ENCODE measurements at regions not wholly inside any gene's neighbourhood (a gene's known extent, or its start where the extent isn't known, plus 50 kb on each side); places are given as distances from the start of the nearest gene placed in this dataset.
"Not testable (repeated sequence)": the region's sequence is repeated elsewhere in the genome, so short reads cannot be mapped to it uniquely, and the experiment has no call there.

DNA sequence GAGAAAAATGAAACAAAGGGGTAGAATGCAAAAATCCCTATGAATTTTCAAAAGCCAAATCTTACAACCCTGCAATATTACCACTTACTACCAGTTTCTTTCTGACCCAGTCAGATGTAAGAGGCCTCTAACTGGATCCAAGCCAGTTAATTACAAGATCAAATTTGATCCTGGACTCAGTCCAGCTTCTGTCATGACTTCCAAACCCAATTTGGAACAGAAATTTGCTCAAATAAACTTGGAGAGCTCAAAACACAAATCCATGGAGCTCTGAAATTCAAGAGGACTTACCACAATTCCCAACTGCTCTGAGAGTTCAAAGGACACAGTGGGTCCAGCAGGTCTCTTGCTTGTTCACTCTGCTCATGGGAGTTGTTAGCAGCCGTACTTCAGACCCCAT is 1271.7 kb upstream of the SLC39A10 start:
- TF ChIP-seq, protein P1, sequence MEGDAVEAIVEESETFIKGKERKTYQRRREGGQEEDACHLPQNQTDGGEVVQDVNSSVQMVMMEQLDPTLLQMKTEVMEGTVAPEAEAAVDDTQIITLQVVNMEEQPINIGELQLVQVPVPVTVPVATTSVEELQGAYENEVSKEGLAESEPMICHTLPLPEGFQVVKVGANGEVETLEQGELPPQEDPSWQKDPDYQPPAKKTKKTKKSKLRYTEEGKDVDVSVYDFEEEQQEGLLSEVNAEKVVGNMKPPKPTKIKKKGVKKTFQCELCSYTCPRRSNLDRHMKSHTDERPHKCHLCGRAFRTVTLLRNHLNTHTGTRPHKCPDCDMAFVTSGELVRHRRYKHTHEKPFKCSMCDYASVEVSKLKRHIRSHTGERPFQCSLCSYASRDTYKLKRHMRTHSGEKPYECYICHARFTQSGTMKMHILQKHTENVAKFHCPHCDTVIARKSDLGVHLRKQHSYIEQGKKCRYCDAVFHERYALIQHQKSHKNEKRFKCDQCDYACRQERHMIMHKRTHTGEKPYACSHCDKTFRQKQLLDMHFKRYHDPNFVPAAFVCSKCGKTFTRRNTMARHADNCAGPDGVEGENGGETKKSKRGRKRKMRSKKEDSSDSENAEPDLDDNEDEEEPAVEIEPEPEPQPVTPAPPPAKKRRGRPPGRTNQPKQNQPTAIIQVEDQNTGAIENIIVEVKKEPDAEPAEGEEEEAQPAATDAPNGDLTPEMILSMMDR (IDR thresholded peaks at IDR 0.05; ENCODE audit: insufficient read depth, low read length): no peak

DNA sequence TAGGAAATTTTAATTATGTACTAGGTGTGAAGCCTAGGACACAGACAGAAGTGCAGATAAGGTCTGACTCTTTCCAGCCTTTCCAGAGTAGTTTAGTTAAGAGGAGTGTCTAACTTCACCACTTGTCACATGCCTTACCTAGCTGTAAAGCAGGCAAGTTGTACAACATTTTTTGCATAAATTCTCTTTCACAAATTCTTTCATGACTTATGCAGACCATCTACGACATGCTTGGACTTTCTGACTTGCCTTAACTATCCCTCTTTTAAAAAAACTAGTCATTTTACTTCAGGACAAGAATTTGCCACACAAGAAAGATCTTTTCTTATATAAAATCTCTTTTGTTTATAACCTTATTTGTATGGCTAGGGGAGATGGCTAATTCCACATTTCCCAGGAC is 1273.6 kb upstream of the SLC39A10 start:
- H3K4me3 ChIP-seq (ENCODE audit: low read depth, low read length): no peak overlapping the region
- no peak for DNase-seq (ENCODE audit: low read depth)
- TF ChIP-seq, protein P1 (IDR thresholded peaks at IDR 0.05; ENCODE audit: insufficient read depth, low read length): no peak

More for the DNA sequence above, 1271.7 kb upstream of the SLC39A10 start:
- no peak for DNase-seq (ENCODE audit: low read depth)
- H3K4me3 ChIP-seq (ENCODE audit: low read depth, low read length): no peak overlapping the region

DNA sequence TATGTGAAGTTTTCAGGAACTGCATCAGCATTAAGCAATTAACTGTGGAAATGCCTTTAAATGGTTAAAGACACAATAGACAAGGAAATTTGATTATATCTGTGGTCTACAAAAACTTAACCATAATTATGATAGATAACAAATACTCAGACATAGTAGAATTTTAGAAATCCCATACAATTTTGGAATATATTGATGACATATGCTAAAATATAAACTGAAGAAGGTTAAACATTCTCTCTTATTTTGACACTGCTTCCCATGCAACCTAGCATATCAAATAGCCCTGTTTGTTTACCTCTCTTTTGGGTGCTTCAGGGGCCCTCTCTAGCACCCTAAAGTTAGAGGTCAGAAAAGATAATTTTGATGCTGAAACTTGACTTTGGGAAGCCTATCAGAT is 1274.8 kb upstream of the SLC39A10 start:
- no peak overlapping the region for H3K4me3 ChIP-seq (ENCODE audit: low read depth, low read length)
- DNase-seq (ENCODE audit: low read depth): no peak
- TF ChIP-seq, protein P1 (IDR thresholded peaks at IDR 0.05; ENCODE audit: insufficient read depth, low read length): no peak

DNA sequence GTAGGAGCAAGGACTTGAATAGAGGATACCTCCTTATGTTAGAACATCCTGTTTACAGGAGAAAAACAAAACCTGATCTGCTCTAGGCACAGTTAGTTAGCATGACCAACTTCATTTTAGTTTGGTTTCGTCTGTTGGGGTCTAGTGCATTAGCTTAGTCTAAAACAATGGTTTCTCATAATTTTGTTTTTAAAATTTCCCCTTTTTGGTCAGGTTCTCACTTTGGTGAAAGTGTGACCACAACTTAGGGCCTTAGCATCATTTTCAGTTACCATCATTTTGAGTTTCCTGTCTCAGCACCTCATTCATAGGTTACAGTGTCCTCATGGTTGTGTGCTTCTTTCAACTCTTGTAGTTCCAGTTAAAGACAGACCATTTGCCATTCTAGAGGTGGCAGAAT is 1277.0 kb upstream of the SLC39A10 start:
- TF ChIP-seq, protein P1 (IDR thresholded peaks at IDR 0.05; ENCODE audit: insufficient read depth, low read length): no peak
- no peak overlapping the region for H3K4me3 ChIP-seq (ENCODE audit: low read depth, low read length)
- no peak for DNase-seq (ENCODE audit: low read depth)

DNA sequence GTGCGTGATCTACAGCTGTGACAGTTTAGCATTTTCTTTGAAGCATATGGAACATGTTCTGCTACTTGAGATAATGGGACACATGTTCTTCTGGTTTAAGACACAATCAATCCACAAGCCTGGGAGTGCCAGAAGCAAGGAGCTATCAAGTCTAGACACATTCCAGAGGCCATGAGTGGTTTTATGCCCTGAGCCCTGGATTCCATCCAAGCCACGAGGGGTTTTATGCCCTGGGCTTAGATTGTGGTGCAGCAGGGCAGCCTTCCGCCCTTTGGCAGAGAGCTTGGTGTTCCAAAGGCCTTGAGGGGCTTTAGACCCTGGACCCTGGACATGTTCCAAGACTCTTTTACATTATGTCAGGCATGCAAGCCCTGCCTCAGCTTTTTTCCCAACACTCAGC is 1289.6 kb upstream of the SLC39A10 start:
- H3K4me3 ChIP-seq (ENCODE audit: low read depth, low read length); DNase-seq (ENCODE audit: low read depth): not testable (repeated sequence)

DNA sequence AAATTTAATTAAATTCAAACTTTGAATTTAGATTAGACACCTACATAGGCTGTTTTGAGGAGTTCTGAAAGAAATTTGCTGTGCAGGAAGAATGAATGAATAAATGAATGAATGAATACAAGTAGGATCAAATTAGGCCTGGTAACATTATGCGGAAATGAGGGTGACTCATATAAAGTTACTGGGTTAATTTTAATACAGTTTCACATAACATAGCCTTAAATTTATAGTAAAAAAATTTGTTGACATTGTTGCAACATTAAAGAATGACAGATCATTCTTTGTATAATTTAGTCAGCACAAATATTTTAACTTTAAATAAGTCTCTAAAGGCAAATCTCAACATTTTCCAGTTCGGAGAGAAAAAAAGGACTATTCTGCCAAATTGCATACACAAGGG is 1293.1 kb upstream of the SLC39A10 start:
- no peak overlapping the region for H3K4me3 ChIP-seq (ENCODE audit: low read depth, low read length)
- no peak for DNase-seq (ENCODE audit: low read depth)
- TF ChIP-seq, protein P1 (IDR thresholded peaks at IDR 0.05; ENCODE audit: insufficient read depth, low read length): no peak

DNA sequence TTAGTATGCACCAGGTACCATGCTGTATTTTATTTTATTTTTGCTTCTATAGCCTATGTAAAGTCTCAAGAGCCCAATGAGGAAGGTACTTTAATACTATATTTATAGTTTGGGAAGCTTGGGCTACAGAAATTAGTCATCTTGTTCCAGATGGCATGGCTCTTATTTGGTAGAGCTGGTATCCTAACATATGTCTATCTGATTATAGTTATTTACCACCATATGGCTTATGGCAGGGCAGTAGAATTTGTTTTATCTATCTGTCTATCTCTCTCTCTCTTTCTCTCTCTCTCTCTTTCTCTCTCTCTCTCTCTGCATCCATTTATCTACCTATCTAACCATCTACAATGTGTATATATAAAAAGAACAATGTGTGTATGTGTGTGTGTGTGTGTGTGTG is 1293.7 kb upstream of the SLC39A10 start:
- DNase-seq (ENCODE audit: low read depth): no peak
- TF ChIP-seq, protein P1 (IDR thresholded peaks at IDR 0.05; ENCODE audit: insufficient read depth, low read length): no peak
- H3K4me3 ChIP-seq (ENCODE audit: low read depth, low read length): no peak overlapping the region

Data from fibroblast of the aortic adventitia (primary cell).